Activated naive CD4-positive, alpha-beta T cell treated with anti-CD3 and anti-CD28 coated beads, Interleukin-2, amount 10 ng/mL, durations not matched to agents 7 days and 5 days (primary cell): ENCODE measurements at regions not wholly inside any gene's neighbourhood (a gene's known extent, or its start where the extent isn't known, plus 50 kb on each side); places are given as distances from the start of the nearest gene placed in this dataset.
"Not testable (repeated sequence)": the region's sequence is repeated elsewhere in the genome, so short reads cannot be mapped to it uniquely, and the experiment has no call there.

Source experiments
- CTCF ChIA-PET: fragments of 350-600 bp; sonication (Branson Sonifier 250); formaldehyde crosslinking; loops from one replicate; lab custom pipeline; 2021; ENCODE audit warnings: antibody characterized with exemption; lab: Charles Lee
- DNase-seq: peaks from one replicate; pipeline ENCODE4 v3.0.0-alpha.2; 2020
- H3K27ac Mint-ChIP-seq: one replicate; pipeline ENCODE4 v1.8.0; 2021; ENCODE audit warnings: mild to moderate bottlenecking, moderate library complexity, mixed read lengths
- H3K27me3 Mint-ChIP-seq: one replicate; pipeline ENCODE4 v1.8.0; 2021; ENCODE audit warnings: mild to moderate bottlenecking, mixed read lengths
- H3K36me3 Mint-ChIP-seq: one replicate; pipeline ENCODE4 v1.8.0; 2021; ENCODE audit warnings: mixed read lengths
- H3K4me1 Mint-ChIP-seq: one replicate; pipeline ENCODE4 v1.8.0; 2021; ENCODE audit warnings: mixed read lengths
- H3K4me3 Mint-ChIP-seq: one replicate; pipeline ENCODE4 v1.8.0; 2021; ENCODE audit warnings: mild to moderate bottlenecking, moderate library complexity, mixed read lengths
- H3K9me3 Mint-ChIP-seq: one replicate; pipeline ENCODE4 v1.8.0; 2021; ENCODE audit warnings: mixed read lengths

DNA sequence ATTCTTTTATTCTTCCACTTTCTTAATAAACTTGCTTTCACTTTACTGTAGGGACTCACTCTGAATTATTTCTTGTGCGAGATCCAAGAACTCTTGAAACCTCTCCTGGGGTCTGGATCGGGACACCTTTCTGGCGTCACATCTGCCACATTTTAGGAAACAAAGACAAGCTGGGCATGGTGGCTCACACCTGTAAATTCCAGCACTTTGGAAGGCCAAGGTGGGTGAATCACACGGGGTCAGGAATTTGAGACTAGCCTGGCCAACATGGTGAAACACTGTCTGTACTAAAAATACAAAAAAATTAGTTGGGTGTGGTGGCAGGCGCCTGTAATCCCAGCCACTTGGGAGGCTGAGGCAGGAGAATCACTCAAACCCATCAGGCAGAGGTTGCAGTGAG, 1399.6 kb downstream of the CDH8 start:
- H3K27ac Mint-ChIP-seq, CTCF ChIA-PET, H3K4me3 Mint-ChIP-seq, H3K27me3 Mint-ChIP-seq, H3K4me1 Mint-ChIP-seq, DNase-seq, H3K36me3 Mint-ChIP-seq: not testable (repeated sequence)
- H3K9me3 Mint-ChIP-seq = peaks cover 16% of the 10 kb centered on the region

DNA sequence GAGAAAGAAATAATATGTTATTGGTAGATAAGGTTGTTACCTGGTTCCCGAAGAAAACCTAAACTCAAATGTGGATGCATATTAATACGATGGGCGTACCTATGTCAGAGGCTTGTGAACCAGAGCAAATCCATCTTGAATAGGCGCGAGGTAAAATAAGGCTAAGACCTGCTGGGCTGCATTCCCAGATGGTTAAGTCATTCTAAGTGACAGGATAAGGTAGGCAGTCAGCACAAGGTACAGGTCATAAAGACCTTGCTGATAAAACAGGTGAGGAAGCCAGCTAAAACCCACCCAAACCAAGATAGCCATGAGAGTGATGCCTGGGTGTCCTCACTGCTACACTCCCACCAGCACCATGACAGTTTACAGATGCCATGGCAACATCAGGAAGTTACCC, 1400.1 kb downstream of the CDH8 start:
- CTCF ChIA-PET = no interaction called here
- no peak for DNase-seq
- Mint-ChIP-seq H3K4me1 (no peaks in the 10 kb centered on the region), H3K27ac (no peak overlapping the region), H3K9me3 (peaks cover 15% of the 10 kb centered on the region), H3K36me3 (no peaks in the 10 kb centered on the region), H3K4me3 (no peak overlapping the region), H3K27me3 (no peaks in the 10 kb centered on the region)

DNA sequence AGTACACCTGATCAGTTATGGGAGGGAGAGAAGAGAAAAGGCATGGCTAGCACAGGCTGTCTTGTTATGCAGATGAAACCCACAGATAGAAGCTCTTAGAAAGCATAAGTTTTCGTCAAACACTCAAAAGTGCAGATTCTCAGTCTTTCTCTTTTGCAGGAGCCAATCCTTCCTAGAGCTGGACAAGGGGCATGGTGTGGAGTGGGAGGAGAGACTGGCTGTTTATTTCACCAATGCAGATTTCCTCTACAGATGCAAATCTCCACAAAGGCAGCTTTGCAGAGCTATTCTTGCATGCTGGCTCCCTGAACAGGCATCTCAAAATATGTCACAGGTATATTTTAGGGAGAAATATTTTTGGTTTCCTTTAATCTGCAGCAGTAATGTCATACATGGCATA, 1400.7 kb downstream of the CDH8 start:
- Mint-ChIP-seq H3K4me1 (no peaks in the 10 kb centered on the region), H3K27me3 (no peaks in the 10 kb centered on the region), H3K9me3 (peaks cover 13% of the 10 kb centered on the region), H3K36me3 (no peaks in the 10 kb centered on the region), H3K4me3 (no peak overlapping the region), H3K27ac (no peak overlapping the region)
- CTCF ChIA-PET = no interaction called here
- no peak for DNase-seq

DNA sequence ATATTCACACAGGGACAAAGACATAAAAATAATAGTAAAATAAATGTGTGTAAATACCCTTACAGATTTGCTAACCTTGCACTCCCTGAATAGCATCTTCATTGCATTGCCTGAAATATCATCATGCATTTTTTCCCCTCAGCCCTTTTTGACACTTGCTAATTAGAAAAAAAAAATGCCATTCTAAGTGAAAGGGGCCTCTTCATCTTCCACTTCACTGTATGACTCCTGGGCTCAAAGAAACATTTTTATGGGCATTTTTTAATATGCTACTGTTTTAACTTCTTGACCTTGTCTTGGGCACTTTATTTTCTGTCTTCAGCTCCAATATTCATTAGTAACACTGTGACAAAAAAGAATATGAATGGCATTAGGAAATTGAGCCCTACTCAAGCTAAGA, 1424.4 kb downstream of the CDH8 start:
- DNase-seq = no peak
- H3K27me3 Mint-ChIP-seq = no peaks in the 10 kb centered on the region
- no peak overlapping the region for H3K27ac Mint-ChIP-seq
- no peak overlapping the region for H3K4me3 Mint-ChIP-seq
- no peaks in the 10 kb centered on the region for H3K36me3 Mint-ChIP-seq
- CTCF ChIA-PET = no interaction called here
- H3K4me1 Mint-ChIP-seq = no peaks in the 10 kb centered on the region
- peaks cover 12% of the 10 kb centered on the region for H3K9me3 Mint-ChIP-seq

DNA sequence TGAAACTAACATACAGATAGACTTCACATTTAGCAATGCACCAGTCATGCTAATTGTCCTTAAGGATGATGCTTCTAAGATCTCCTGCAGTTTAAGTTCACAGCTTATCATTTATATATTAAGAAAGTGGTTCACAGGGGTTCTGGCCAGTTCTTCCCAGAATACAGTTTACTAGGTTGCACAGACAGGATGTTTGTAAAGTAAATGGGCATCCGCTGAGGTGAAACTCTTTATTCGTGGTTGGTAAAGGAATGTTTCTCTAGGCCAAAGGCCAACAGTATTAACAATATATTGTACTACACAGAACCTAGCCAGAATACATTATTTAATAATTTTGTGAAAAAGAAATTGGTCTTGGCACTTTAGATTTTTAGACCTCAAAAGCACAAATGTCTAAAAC, 1427.3 kb downstream of the CDH8 start:
- CTCF ChIA-PET = no interaction called here
- peaks cover 6% of the 10 kb centered on the region for H3K9me3 Mint-ChIP-seq
- no peak for DNase-seq
- H3K4me3 Mint-ChIP-seq = no peak overlapping the region
- no peaks in the 10 kb centered on the region for H3K4me1 Mint-ChIP-seq
- H3K27me3 Mint-ChIP-seq = no peaks in the 10 kb centered on the region
- H3K36me3 Mint-ChIP-seq = no peaks in the 10 kb centered on the region
- H3K27ac Mint-ChIP-seq = no peak overlapping the region

DNA sequence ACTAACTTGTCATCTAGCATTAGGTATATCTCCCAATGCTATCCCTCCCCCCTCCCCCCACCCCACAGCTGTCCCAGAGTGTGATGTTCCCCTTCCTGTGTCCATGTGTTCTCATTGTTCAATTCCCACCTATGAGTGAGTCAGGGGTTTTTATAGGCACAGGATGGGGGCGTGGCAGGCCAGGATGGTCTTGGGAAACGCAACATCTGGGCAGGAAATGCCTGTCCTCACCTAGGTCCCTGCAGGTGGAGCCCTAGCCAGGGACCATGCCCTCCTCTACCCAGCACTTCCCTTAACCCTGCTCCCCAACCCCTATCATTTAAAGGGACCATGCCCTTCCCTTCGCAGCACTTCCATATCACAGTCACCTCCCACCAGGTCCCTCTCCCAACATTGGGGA, 1430.6 kb downstream of the CDH8 start:
- H3K4me3 Mint-ChIP-seq, H3K27me3 Mint-ChIP-seq, DNase-seq, CTCF ChIA-PET, H3K4me1 Mint-ChIP-seq, H3K27ac Mint-ChIP-seq, H3K9me3 Mint-ChIP-seq, H3K36me3 Mint-ChIP-seq: not testable (repeated sequence)

DNA sequence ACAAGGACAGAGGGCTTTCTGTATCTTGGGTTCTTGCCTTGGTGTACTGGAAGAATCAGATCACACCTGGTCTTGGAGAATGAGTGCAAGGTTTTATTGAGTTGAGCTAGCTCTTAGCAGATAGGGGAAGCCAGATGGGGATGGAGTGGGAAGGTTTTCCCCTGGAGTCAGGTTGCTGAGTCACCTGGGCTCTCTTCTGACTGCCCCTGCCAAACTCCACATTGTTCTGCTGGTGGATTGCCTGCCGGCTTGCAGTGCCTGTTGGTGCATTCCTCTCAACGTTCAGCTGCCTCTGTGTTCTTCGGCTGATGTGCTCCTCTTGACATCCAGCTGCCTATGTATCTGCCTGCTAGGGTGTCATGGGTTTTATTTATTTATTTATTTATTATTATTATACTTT, 1431.1 kb downstream of the CDH8 start:
- no peaks in the 10 kb centered on the region for H3K27me3 Mint-ChIP-seq
- CTCF ChIA-PET = no interaction called here
- no peaks in the 10 kb centered on the region for H3K4me1 Mint-ChIP-seq
- DNase-seq = no peak
- H3K9me3 Mint-ChIP-seq = peaks cover 5% of the 10 kb centered on the region
- no peak overlapping the region for H3K27ac Mint-ChIP-seq
- no peak overlapping the region for H3K4me3 Mint-ChIP-seq
- no peaks in the 10 kb centered on the region for H3K36me3 Mint-ChIP-seq

DNA sequence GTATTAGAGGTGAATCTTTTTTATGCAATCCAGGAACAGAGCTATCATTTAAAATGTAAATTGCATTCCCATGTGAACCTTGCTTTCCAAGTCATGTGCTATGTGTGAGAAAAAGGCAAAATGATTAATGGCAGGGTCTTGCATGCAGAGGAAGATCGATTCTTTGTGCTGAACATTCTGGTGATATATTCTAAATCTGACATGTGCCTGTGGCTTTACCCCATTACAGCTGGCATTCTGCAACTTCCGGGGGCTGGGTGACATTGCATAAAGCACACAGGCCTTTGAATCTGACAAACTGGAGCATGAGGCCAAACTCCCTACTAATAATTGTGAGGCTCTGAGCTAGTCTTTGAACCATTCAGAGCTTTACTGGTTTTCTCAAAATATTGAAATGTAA, 1449.7 kb downstream of the CDH8 start:
- Mint-ChIP-seq H3K4me3 (no peak overlapping the region), H3K9me3 (peaks cover 15% of the 10 kb centered on the region), H3K27ac (no peak overlapping the region), H3K4me1 (no peaks in the 10 kb centered on the region), H3K36me3 (no peaks in the 10 kb centered on the region), H3K27me3 (no peaks in the 10 kb centered on the region)
- DNase-seq = no peak
- CTCF ChIA-PET = no interaction called here

DNA sequence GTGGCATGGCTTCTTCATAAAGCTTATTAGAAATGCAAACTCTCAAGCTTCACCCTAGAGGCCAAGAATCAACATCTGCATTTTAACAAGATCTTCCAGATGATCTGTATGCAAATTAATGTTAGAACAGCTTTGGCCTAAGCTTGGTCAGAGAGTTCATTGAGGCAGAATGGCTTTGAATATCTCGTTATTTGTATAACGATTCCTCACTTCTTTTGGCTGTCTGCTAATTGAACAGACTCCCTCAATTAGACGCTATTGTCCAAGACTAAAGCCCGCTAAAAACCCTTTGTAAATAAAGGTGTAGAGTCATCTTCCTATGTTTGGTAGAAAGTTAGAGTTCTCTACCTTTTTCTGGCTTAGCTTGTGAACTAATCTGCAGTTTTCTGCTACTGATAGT, 1453.7 kb downstream of the CDH8 start:
- Mint-ChIP-seq H3K27me3 (no peaks in the 10 kb centered on the region), H3K4me3 (no peak overlapping the region), H3K36me3 (no peaks in the 10 kb centered on the region), H3K4me1 (no peaks in the 10 kb centered on the region), H3K9me3 (peaks cover 21% of the 10 kb centered on the region), H3K27ac (no peak overlapping the region)
- no peak for DNase-seq
- CTCF ChIA-PET = no interaction called here

DNA sequence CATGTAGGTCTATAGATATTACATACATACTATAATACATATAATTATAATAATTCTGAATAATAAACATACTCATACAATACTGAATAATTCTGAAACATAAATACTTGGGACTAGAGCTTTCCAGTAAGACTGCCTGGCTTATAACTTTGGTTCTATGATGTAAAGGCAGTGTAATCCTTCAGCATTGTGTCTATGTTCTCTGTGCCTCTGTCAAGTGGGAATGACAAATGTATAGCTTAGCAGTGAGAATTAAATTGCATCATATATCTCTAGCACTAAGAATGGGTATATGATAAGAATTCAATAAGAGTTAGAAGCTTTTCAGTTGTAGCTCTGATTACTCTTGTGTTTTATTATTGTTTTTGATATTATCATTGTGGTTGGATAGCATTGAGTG, 1469.3 kb downstream of the CDH8 start:
- DNase-seq = no peak
- H3K36me3 Mint-ChIP-seq = no peaks in the 10 kb centered on the region
- no peaks in the 10 kb centered on the region for H3K4me1 Mint-ChIP-seq
- no peaks in the 10 kb centered on the region for H3K27me3 Mint-ChIP-seq
- H3K9me3 Mint-ChIP-seq = peaks cover 9% of the 10 kb centered on the region
- no peak overlapping the region for H3K27ac Mint-ChIP-seq
- CTCF ChIA-PET = no interaction called here
- H3K4me3 Mint-ChIP-seq = no peak overlapping the region

DNA sequence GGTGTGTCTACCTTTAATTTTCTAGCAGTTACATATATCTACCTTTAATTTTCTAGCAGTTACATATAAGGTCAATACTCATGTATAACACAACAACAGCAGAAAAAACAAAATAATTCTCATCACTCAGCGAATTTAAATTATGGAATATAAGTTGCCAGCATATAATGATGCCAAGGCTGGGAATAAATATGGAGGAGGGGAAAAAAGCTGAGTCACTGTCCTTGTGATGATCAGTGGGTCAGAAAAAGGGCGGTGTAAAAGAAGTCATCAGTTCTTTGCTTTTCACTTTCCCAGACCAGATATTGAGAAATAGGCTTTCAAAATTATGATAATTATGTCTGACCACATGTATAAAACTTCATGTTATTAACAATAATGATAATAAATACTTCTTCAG, 1471.7 kb downstream of the CDH8 start:
- H3K4me1 Mint-ChIP-seq = no peaks in the 10 kb centered on the region
- DNase-seq = no peak
- H3K27ac Mint-ChIP-seq = no peak overlapping the region
- H3K9me3 Mint-ChIP-seq = peaks cover 12% of the 10 kb centered on the region
- H3K36me3 Mint-ChIP-seq = no peaks in the 10 kb centered on the region
- CTCF ChIA-PET = no interaction called here
- no peak overlapping the region for H3K4me3 Mint-ChIP-seq
- H3K27me3 Mint-ChIP-seq = no peaks in the 10 kb centered on the region

DNA sequence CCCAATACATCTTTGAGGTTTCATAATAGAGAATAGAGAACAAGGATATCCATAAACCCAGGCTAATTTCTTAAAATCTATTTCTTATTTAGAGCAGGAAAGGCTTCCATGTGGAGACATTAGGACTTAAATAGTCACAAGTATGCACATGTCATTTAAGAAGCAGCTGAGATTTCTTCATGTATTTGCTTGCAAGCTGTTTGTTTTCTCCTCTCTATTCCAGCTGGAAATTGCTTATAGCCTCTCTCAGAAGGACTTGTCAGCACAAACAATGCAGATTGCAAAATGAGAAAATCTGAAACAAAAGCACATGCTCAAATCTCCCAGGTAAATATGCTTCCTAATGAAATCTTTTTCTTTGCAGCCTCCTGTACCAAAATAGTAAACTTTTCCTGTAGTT, 1473.1 kb downstream of the CDH8 start:
- no peak overlapping the region for H3K4me3 Mint-ChIP-seq
- no peaks in the 10 kb centered on the region for H3K27me3 Mint-ChIP-seq

DNA sequence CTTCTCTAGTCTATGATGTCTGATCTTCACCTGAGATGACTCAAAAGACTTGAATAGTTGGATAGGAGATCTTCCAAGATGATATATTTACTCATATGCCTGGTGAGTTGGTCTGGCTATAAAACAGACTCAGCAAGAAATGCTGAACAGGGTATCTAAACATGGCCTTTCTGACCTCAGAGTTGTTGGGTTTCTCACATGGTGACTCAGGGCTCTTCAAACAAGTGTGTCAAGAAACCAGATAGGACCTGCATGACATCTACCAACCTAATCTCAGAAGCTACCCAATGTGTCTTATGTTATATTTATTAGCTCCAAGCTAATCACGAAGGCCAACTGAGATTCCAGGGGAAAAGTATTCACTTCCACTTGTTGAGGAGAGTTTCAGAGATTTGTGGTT, 1477.3 kb downstream of the CDH8 start:
- CTCF ChIA-PET = no interaction called here
- Mint-ChIP-seq H3K36me3 (no peaks in the 10 kb centered on the region), H3K4me1 (no peaks in the 10 kb centered on the region), H3K27ac (no peak overlapping the region), H3K9me3 (peaks cover 12% of the 10 kb centered on the region), H3K27me3 (no peaks in the 10 kb centered on the region), H3K4me3 (no peak overlapping the region)
- DNase-seq = no peak

More for the DNA sequence above, 1473.1 kb downstream of the CDH8 start:
- no peak overlapping the region for H3K27ac Mint-ChIP-seq
- peaks cover 12% of the 10 kb centered on the region for H3K9me3 Mint-ChIP-seq
- H3K36me3 Mint-ChIP-seq = no peaks in the 10 kb centered on the region
- CTCF ChIA-PET = no interaction called here
- DNase-seq = no peak
- no peaks in the 10 kb centered on the region for H3K4me1 Mint-ChIP-seq

DNA sequence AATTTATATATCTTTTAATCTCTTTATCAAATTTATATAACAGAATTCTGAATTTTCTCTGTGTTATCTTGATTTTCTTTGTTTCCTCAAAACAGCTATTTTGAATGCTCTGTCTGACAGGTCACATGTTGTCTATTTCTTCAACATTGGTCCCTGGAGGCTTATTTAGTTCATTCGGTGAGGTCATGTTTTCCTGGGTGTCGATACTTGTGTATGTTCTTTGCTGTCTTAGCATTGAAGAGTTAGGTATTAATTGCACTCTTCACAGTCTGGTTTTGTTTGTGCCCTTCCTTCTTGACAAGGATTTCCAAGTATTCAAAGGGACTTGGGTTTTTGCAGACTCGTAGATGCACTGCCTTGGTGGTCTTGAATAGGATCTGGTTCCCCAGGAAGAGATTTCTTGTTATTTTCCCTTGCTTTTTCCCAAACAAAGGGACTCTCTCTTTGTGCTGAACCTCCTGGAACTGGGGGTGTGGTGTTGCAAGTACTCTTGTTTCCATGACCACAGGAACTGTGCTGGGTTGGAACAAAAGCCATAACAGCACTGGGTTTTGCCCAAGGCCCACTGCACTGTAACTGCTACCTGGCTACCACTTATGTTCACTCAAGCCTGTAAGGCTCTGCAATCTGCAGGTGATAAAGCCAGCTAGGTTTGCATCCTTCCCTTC, 1483.0 kb downstream of the CDH8 start:
- H3K27ac Mint-ChIP-seq = no peak overlapping the region
- CTCF ChIA-PET = no interaction called here

DNA sequence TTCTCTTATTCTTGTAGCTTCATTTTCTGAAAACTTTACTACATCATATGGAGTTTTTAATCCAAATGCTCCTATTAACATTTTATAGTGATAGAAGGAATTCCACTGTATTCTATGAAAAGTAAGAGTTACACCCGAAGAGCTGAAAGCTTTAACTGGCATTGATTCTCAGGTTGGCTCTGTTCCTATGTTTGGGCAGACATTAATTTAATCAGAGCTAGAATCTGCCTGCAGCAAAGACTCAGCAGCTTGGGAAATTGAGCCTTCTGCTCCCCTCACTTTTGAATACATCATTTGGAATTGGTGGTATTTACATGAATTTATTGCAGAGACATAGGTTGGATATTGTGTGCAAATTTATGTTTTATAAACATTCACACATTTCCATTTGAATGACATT, 1494.7 kb downstream of the CDH8 start:
- no peak for DNase-seq
- Mint-ChIP-seq H3K27ac (no peak overlapping the region), H3K36me3 (no peaks in the 10 kb centered on the region), H3K9me3 (peaks cover 9% of the 10 kb centered on the region), H3K4me1 (no peaks in the 10 kb centered on the region), H3K27me3 (no peaks in the 10 kb centered on the region), H3K4me3 (no peak overlapping the region)
- CTCF ChIA-PET = no interaction called here

More for the DNA sequence above, 1483.0 kb downstream of the CDH8 start:
- Mint-ChIP-seq H3K27me3 (no peaks in the 10 kb centered on the region), H3K4me3 (no peak overlapping the region), H3K36me3 (no peaks in the 10 kb centered on the region), H3K9me3 (peaks cover 5% of the 10 kb centered on the region), H3K4me1 (no peaks in the 10 kb centered on the region)
- no peak for DNase-seq

DNA sequence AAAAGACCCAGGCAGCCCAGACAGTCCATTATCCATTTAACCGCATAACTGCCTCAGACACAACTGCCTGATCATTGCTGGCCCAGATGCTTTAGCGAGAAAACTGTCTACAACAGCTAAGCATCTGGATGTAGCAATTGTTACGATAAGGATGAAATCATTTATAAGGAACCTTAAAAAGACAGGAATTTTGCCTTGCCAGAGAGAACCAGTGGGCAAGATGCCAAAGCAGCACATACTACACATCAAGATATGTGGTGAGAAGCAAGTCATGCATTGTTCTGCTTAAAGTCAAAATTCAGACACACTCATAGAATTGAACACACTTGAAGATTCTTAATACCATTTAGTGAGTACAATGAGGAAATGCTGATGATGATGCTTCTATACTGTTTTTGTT, 1525.3 kb downstream of the CDH8 start:
- DNase-seq = no peak
- H3K27ac Mint-ChIP-seq = no peak overlapping the region
- H3K4me3 Mint-ChIP-seq = no peak overlapping the region
- no peaks in the 10 kb centered on the region for H3K27me3 Mint-ChIP-seq
- H3K36me3 Mint-ChIP-seq = no peaks in the 10 kb centered on the region
- H3K9me3 Mint-ChIP-seq = peaks cover 14% of the 10 kb centered on the region
- CTCF ChIA-PET = no interaction called here
- no peaks in the 10 kb centered on the region for H3K4me1 Mint-ChIP-seq
